UCSD-AML1 (cell line): ENCODE measurements at regions not wholly inside any gene's neighbourhood (a gene's known extent, or its start where the extent isn't known, plus 50 kb on each side); places are given as distances from the start of the nearest gene placed in this dataset.

ENCODE experiments used
- DNase-seq: peaks from one replicate; lab custom pipeline; 2025; ENCODE audit not compliant: unreplicated experiment; lab: John Stamatoyannopoulos, UW

DNA sequence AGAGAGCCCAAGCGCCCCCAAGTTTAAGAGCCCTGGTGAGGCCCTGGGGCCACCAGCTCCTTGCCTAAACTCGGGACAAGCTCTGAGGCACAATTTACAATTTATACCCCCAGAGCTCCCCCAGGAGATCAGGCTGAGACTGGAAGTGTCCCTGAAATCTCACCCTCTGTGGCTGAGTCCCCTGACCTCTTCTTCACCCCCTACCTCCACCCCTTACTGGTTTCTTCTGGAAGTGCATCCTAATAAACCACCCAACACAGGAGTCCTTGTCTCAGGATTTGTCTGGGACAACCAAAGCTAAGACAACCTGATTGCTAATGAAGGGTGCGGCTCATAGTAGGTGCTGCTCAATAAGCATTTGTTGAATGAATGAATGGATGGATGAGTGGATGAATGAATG is 206.4 kb downstream of the BCL11B start:
- DNase-seq = no peak

DNA sequence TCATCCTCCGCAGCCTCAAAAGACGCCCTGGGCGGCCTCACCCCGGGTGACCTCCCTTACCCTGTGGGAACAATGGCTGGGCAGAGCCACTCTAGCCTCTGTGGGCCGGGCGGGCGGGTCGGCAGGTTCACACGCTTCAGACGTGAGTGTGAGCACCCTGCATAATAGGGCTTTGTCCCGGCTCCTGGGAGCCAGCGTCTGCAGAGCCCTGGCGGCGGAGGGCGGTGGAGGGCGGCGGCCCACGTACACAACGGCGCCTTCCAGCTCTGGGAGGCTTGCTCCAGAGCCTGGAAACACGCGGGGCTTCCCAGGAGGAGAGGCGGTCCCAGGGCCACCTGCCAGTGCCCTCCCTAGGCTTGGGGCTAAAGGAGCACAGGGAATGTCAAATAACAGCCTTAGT is 205.6 kb downstream of the BCL11B start:
- no peak for DNase-seq

- no peak for DNase-seq
Measured at GRCh38 chr14:99067141-99067920, 204.7 kb downstream of the BCL11B start.

DNA sequence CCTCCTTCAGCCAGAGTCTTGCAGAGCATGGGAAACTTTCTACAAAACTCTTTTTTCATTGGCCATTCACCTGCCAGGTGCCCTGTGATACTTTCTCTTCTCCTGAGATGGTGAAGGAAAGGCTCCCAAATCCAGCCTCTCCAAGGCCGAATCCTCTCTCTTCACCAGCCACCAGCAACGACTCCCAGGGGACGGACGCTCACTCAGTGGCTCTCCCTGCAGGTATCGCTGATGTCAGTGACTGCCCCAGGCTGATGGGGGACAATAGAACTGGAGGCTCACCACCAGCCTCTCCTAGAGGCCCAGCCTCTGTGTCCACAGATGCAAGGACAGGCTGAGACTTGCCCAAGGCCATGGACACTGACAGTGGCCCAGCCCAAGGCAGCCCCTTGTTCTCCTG is 204.1 kb downstream of the BCL11B start:
- DNase-seq = no peak

DNA sequence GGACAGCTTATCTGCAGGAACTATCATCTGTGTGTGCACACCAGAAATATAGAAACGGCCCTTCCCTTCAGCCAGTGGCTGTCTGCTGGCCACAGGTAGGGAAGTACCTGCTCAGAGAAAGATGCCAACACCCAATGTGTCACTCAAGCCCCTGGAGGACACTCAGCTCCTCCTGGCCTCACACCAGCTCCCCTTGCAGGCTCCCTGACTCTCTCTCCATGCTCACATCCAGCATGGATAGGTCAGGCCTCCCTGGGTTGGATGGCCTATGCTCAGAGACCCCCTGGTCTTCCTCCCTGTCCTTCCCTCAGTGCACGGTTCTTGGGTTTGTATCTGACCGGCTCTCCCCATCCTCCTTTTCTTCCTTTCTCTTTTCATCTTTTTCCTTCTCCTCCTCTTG is 202.1 kb downstream of the BCL11B start:
- DNase-seq = no peak

- no peak for DNase-seq
Measured at GRCh38 chr14:99072433-99072832, 199.6 kb downstream of the BCL11B start.

GRCh38 chr14:99072956-99073355 is 199.0 kb downstream of the BCL11B start:
- DNase-seq = no peak

GRCh38 chr14:99073431-99073830 is 198.6 kb downstream of the BCL11B start:
- DNase-seq = no peak

DNA sequence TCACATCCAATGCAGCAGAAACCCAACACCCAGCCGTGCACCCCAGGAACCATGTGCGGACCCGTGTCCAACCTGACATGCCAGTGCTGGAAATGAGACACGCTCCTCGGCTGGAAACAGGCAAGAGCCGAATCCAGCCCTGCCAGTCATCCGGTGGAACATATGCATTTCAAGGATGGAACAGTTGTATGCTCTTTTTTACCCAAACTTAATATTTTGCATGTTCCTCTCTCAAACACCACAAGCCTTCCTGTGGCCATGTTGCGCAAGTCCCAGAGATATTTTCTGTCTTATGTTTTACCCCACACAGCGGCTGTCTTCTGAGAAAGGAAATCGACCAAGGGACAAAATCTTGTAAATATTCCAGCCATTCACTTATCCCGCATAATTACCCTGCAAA is 196.9 kb downstream of the BCL11B start:
- DNase-seq = no peak

DNA sequence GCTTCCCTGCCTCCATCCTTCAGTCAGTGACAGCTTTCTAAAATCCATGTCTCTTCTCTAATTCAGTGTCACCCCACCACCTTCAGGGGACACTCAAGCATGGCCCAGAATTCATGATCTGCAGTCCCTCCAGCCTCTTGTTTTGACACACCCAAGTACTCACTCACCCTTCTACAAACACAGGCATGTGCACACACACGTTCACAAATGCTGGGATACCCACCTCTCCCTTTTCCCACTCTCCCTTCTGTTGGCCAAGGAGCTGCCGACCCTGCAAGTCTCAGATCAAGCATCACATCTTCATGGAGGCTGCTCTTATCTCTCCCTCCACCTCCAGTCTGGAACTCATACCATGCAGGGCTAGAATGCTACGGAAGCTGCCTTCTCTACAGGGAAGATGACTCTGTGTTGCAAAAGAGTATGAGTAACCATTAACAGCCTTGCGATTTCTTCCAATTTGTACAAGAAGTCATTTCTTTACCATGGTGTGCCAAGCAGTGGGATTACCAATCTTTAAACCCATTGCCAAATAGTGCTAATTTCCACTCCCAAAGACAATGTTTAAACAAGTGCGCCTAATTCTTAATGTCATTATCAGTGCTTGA is 196.1 kb downstream of the BCL11B start:
- no peak for DNase-seq

- DNase-seq = no peak
Measured at GRCh38 chr14:99077076-99077843, 194.7 kb downstream of the BCL11B start.

GRCh38 chr14:99077844-99078236 is 194.2 kb downstream of the BCL11B start:
- no peak for DNase-seq

DNA sequence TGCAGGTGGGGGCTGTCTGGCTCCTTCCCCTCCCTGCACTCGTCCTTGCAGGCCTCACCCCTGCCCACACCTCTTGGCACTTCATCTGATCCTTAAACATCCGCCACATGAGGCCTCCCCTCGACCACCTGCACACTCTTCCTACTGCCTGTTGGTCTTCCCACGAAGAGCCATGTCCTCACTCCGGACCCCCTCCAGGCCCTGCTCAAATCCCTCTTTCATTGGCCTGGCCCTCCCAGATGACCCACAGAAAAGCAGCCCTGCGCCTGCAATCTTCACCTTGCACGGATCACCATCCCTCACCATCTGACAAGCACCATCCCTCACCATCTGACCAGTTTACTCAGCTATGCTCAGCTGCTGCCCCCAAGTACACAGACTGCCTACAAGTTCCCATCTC is 193.6 kb downstream of the BCL11B start:
- no peak for DNase-seq

- DNase-seq = no peak
Measured at GRCh38 chr14:99079061-99079727, 192.8 kb downstream of the BCL11B start.

- no peak for DNase-seq
Measured at GRCh38 chr14:99080306-99080705, 191.7 kb downstream of the BCL11B start.

DNA sequence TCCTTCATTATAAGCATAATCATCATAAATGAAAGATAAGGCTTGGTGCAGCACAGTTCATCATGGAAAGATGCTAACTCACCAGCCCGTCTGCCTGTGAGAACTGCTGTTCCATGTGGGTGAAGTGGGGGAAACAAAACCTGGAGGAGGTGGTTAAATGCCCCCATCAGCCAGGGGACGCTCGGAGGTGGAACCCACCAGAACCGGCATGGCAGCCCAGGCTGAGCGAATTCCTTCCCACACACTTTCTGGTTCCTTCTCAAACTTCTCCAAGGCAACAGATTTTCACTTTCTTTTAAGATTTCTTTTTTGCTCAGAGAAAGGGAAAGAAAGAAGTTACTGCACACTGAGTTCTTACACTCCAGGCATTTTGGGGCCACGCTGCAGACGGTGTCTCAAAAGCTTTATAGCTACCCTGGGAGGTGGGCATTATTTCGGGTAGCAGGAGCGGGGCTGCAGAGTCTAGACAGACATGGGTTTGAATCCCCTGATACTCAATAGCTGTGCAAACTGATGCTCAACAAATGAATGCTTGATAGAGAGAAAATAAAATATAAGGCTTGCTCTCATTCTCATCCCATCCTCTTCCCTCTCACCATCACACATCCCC is 190.7 kb downstream of the BCL11B start:
- DNase-seq = no peak

GRCh38 chr14:99081880-99082279 is 190.1 kb downstream of the BCL11B start:
- DNase-seq = no peak

GRCh38 chr14:99093532-99094517 is 178.2 kb downstream of the BCL11B start:
- no peak for DNase-seq

DNA sequence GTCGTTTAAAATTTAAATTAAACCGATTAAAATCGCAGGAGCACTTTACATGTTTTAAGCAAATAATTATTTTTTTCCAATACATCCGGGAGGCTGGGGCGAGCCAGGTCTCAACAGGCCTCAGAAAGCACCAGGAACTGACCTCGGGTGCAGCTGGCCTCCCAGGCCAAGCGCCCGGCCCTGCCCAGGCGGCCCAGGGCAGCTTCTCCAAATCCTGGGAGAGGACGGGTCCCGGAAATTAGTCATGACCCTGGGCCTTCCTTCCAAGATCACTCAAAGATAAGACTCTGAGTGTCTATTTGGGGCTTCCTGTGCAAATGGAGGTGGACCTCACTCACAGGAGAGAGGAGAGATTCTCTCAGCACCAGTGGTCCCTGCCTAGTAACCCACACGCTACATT is 177.1 kb downstream of the BCL11B start:
- no peak for DNase-seq

DNA sequence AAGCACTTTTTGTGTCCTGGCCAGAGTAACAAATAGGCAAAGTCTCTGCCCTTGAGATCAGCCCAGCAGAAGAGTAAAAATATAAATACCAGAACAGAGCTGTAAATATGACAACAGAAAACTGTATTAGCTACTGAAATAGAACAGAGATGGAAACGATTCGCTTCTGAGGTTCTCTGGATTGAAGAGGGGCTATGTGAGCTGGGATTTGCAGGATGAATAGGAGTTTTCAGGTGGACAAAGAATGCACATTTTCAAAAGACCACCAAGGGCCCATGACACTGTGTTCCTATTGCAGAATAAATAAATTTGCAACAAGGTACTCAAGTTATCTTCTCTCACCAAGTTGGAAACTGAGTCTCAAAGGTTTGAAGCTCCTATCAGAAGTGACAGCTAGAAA is 176.6 kb downstream of the BCL11B start:
- DNase-seq = no peak
